ENCODE measurements at regions not wholly inside any gene's neighbourhood (a gene's known extent, or its start where the extent isn't known, plus 50 kb on each side); places are given as distances from the start of the nearest gene placed in this dataset.

GRCh38 chr18:40956213-40956612, 998.8 kb upstream of the PIK3C3 start:
- H3K4me1 ChIP-seq: no peaks in the 10 kb centered on the region
- no peaks in the 10 kb centered on the region for H3K9me3 ChIP-seq
- DNase-seq: no peak
- intact Hi-C loops (cut with DNase I; ENCODE audit: low total_unique reads) (no loop called here), in situ Hi-C loops (cut with MboI; ENCODE audit: low pct_ligation_motif_present in 1 of 4, low pct_unique_long_range_greater_than_20kb in 1 of 4, low sequenced_read_pairs in 3 of 4) (no loop called here)
- H3K27ac ChIP-seq: no peak overlapping the region
- 63 to 100% methylated on average over 1 of the region's 1 CpG for WGBS, 2 donors (ENCODE audit: low coverage in 1 of 2)
- H3K27me3 ChIP-seq: no peaks in the 10 kb centered on the region
- H3K36me3 ChIP-seq: no peaks in the 10 kb centered on the region
- TF ChIP-seq EP300 (IDR thresholded peaks at IDR 0.05; ENCODE audit: low read depth): no peak
- TF ChIP-seq POLR2AphosphoS5 (IDR thresholded peaks at IDR 0.05): no peak
- no peak for TF ChIP-seq CTCF (IDR thresholded peaks at IDR 0.05)
- no peak for TF ChIP-seq POLR2A (IDR thresholded peaks at IDR 0.05)
- no peak overlapping the region for H3K4me3 ChIP-seq

GRCh38 chr18:40955351-40955750, 999.7 kb upstream of the PIK3C3 start:
- intact Hi-C loops (cut with DNase I; ENCODE audit: low total_unique reads): no loop called here
- 52 to 58% methylated on average over 2 of the region's 2 CpGs for WGBS, 2 donors (ENCODE audit: low coverage in 1 of 2)

DNA sequence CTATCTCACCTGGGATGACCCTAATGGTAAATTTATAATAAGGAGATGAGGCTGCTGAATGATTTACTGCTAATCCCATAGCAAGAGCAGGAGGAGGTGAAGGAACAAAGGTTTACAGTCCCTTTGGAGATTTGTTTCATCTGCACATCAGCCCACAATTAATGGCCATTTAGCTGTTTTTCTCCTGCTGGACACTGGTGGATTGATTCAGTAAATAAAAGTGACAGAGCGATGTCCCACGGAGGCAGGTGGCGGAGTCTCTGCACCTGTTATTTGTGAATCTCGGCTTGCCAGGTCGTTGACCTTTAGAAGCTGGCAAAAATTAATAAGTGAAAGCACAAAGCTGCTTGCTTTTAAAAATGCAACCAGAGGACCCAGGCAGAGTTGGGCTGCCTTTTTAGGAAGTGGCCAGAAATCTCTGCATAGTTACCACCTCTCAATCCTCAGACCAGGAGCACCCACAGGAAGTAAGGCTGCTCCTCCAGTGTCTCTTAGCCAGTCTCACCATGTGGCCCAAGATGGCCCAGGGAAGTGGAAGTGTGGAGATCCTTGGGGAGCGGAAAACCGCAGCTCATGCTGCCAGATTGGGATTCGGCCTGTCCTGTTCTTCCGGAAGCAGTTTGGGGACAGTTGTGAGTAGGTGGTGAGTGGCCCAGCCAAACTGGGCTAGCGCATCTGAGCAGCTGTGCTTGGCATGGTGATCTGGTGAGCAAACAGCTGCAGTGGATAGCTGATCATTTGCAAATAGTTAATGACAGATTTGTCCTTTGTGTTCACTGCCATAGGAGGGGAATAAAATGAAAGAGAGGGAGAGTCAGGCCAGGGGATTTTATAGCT, 1005.7 kb upstream of the PIK3C3 start:
- Histone ChIP-seq H3K4me1 (no peaks in the 10 kb centered on the region), H3K36me3 (no peaks in the 10 kb centered on the region), H3K9me3 (no peaks in the 10 kb centered on the region), H3K4me3 (no peak overlapping the region), H3K27me3 (no peaks in the 10 kb centered on the region), H3K27ac (no peak overlapping the region)
- in situ Hi-C loops (cut with MboI; ENCODE audit: low pct_ligation_motif_present in 1 of 4, low pct_unique_long_range_greater_than_20kb in 1 of 4, low sequenced_read_pairs in 3 of 4) (no loop called here), intact Hi-C loops (cut with DNase I; ENCODE audit: low total_unique reads) (no loop called here)
- 74 to 76% methylated on average over 5 to 10 of the region's 10 CpGs for WGBS, 2 donors (ENCODE audit: low coverage in 1 of 2)
- DNase-seq: no peak
- TF ChIP-seq CTCF (IDR thresholded peaks at IDR 0.05) (no peak), EP300 (IDR thresholded peaks at IDR 0.05; ENCODE audit: low read depth) (no peak)

More at GRCh38 chr18:40955351-40955750, 999.7 kb upstream of the PIK3C3 start:
- in situ Hi-C loops (cut with MboI; ENCODE audit: low pct_ligation_motif_present in 1 of 4, low pct_unique_long_range_greater_than_20kb in 1 of 4, low sequenced_read_pairs in 3 of 4): no loop called here
- TF ChIP-seq POLR2AphosphoS5 (IDR thresholded peaks at IDR 0.05) (no peak), EP300 (IDR thresholded peaks at IDR 0.05; ENCODE audit: low read depth) (no peak), CTCF (IDR thresholded peaks at IDR 0.05) (no peak), POLR2A (IDR thresholded peaks at IDR 0.05) (no peak)
- no peaks in the 10 kb centered on the region for H3K4me1 ChIP-seq
- no peak for DNase-seq
- H3K36me3 ChIP-seq: no peaks in the 10 kb centered on the region
- H3K9me3 ChIP-seq: no peaks in the 10 kb centered on the region
- H3K27me3 ChIP-seq: no peaks in the 10 kb centered on the region
- H3K4me3 ChIP-seq: no peak overlapping the region
- no peak overlapping the region for H3K27ac ChIP-seq

DNA sequence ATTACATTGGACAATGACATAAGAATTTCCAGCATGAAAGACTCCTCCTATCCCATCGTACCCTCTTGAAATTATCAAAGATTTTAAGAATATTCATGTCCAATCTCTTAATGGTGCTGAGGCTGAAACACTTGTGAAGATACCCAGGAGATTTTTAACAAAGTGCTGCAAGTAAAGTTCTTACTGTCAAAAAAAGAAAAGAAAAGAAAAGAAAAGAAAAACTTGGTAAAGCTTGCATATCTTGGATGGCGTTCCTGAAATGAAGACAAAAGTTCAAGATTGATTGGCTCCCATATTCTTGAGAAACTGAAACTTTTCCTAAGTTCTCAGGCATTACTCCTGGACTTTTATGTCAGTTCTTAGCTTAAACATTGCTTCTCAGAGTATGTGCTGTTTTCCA, 1010.5 kb upstream of the PIK3C3 start:
- H3K4me1 ChIP-seq: no peaks in the 10 kb centered on the region
- H3K27me3 ChIP-seq: no peaks in the 10 kb centered on the region
- TF ChIP-seq CTCF (IDR thresholded peaks at IDR 0.05): no peak
- TF ChIP-seq EP300 (IDR thresholded peaks at IDR 0.05; ENCODE audit: low read depth): no peak
- TF ChIP-seq POLR2A (IDR thresholded peaks at IDR 0.05): no peak
- TF ChIP-seq POLR2AphosphoS5 (IDR thresholded peaks at IDR 0.05): no peak
- intact Hi-C loops (cut with DNase I; ENCODE audit: low total_unique reads) (no loop called here), in situ Hi-C loops (cut with MboI; ENCODE audit: low pct_ligation_motif_present in 1 of 4, low pct_unique_long_range_greater_than_20kb in 1 of 4, low sequenced_read_pairs in 3 of 4) (no loop called here)
- no peak overlapping the region for H3K27ac ChIP-seq
- no peaks in the 10 kb centered on the region for H3K9me3 ChIP-seq
- no peak for DNase-seq
- 53 to 67% methylated on average over 2 of the region's 2 CpGs for WGBS, 2 donors (ENCODE audit: low coverage in 1 of 2)
- no peaks in the 10 kb centered on the region for H3K36me3 ChIP-seq
- no peak overlapping the region for H3K4me3 ChIP-seq
